Glomerular visceral epithelial cell (primary cell): ENCODE measurements at regions not wholly inside any gene's neighbourhood (a gene's known extent, or its start where the extent isn't known, plus 50 kb on each side); places are given as distances from the start of the nearest gene placed in this dataset.
"Not testable (repeated sequence)": the region's sequence is repeated elsewhere in the genome, so short reads cannot be mapped to it uniquely, and the experiment has no call there.

ENCODE experiments used
- DNase-seq: peaks from one replicate; pipeline ENCODE4 v3.0.0-alpha.2; 2016; ENCODE audit errors: extremely low spot score

GRCh38 chr12:33825986-33826602 lies 196.2 kb upstream of the ALG10 start:
- DNase-seq: no peak

GRCh38 chr12:33828326-33828725 lies 194.0 kb upstream of the ALG10 start:
- DNase-seq: peak; percentile 41

GRCh38 chr12:33830070-33830469 lies 192.2 kb upstream of the ALG10 start:
- DNase-seq: peak; percentile 15

- DNase-seq: no peak
These were observed 189.4 kb upstream of the ALG10 start for GRCh38 chr12:33832900-33833299.

GRCh38 chr12:33834672-33835071 lies 187.6 kb upstream of the ALG10 start:
- no peak for DNase-seq

- no peak for DNase-seq
These were observed 145.7 kb upstream of the ALG10 start for GRCh38 chr12:33876618-33877017.

- DNase-seq: no peak
These were observed 129.9 kb upstream of the ALG10 start for GRCh38 chr12:33892425-33892824.

- DNase-seq: not testable (repeated sequence)
These were observed 101.8 kb upstream of the ALG10 start for GRCh38 chr12:33920460-33920859.

GRCh38 chr12:33926095-33926494 lies 96.2 kb upstream of the ALG10 start:
- DNase-seq: no peak

- DNase-seq: not testable (repeated sequence)
These were observed 84.6 kb upstream of the ALG10 start for GRCh38 chr12:33937669-33938068.

- no peak for DNase-seq
These were observed 80.1 kb upstream of the ALG10 start for GRCh38 chr12:33942172-33942571.

GRCh38 chr12:33944703-33945437 lies 77.4 kb upstream of the ALG10 start:
- no peak for DNase-seq

GRCh38 chr12:33945438-33945784 lies 76.9 kb upstream of the ALG10 start:
- no peak for DNase-seq

- DNase-seq: not testable (repeated sequence)
These were observed 56.1 kb upstream of the ALG10 start for GRCh38 chr12:33966219-33966618.

- no peak for DNase-seq
These were observed 54.5 kb upstream of the ALG10 start for GRCh38 chr12:33967760-33968159.
